ENCODE measurements at regions not wholly inside any gene's neighbourhood (a gene's known extent, or its start where the extent isn't known, plus 50 kb on each side); places are given as distances from the start of the nearest gene placed in this dataset.

GRCh38 chrX:20521222-20521621 is 254.5 kb upstream of the RPS6KA3 start:
- Mint-ChIP-seq H3K4me3 (ENCODE audit: unreplicated experiment) (no peak overlapping the region), H3K27ac (ENCODE audit: unreplicated experiment) (no peak overlapping the region), H3K9me3 (ENCODE audit: unreplicated experiment) (no peaks in the 10 kb centered on the region), H3K4me1 (ENCODE audit: low read depth, unreplicated experiment) (peaks cover 10% of the 10 kb centered on the region), H3K27me3 (ENCODE audit: insufficient read depth, unreplicated experiment) (no peaks in the 10 kb centered on the region), H3K36me3 (ENCODE audit: insufficient read depth, unreplicated experiment) (no peaks in the 10 kb centered on the region)
- no peak for DNase-seq
- intact Hi-C loops (cut with micrococcal nuclease; ENCODE audit: unreplicated experiment), result no loop called here
- H3K27me3 ChIP-seq (replicated peaks; ENCODE audit: control insufficient read depth, insufficient read depth, low read length), result no peaks in the 10 kb centered on the region
- TF ChIP-seq CTCF (IDR thresholded peaks at IDR 0.05; ENCODE audit: insufficient read depth in 1 of 2, low read depth in 1 of 2, low read length in 1 of 2, severe bottlenecking in 1 of 2, unreplicated experiment in 1 of 2), result no peak
- H3K36me3 ChIP-seq (ENCODE audit: control insufficient read depth, insufficient read depth, low read length), result no peaks in the 10 kb centered on the region
- BruUV-seq (replicated peaks), result no TSS peak
- H3K9me3 ChIP-seq, result no peaks in the 10 kb centered on the region
- H3K4me1 ChIP-seq, result no peaks in the 10 kb centered on the region
- CTCF ChIA-PET, result no interaction called here
- POLR2A ChIA-PET, result no interaction called here
- no peak overlapping the region for H3K4me3 ChIP-seq (ENCODE audit: low read depth, low read length)

DNA sequence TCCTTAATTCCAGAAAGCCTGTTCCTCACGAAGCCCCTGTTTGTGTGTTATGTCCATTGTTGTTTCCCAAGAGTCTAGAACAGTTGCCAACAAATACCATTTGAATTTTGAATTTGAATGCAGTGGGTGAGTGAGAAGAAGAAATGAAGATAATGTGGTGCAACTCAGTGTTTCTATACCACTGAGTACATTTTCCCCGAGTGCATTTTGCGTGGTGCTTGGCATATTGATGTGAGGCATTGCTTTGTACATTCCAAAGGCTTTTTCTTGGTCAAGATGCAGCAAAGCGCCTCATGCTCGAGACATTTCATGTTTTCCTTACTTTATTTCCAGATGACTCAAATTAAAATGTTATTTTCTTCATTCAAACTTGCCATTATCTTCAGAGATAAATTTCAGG is 253.1 kb upstream of the RPS6KA3 start:
- H3K9me3 ChIP-seq, result no peaks in the 10 kb centered on the region
- H3K27me3 Mint-ChIP-seq (ENCODE audit: insufficient read depth, unreplicated experiment), result no peaks in the 10 kb centered on the region
- peaks cover 6% of the 10 kb centered on the region for H3K9me3 Mint-ChIP-seq (ENCODE audit: unreplicated experiment)
- peaks cover 4% of the 10 kb centered on the region; the same call in 1 of the 2 replicates for H3K4me1 ChIP-seq
- no TSS peak for BruUV-seq (replicated peaks)
- no peaks in the 10 kb centered on the region for H3K27me3 ChIP-seq (replicated peaks; ENCODE audit: control insufficient read depth, insufficient read depth, low read length)
- H3K4me1 Mint-ChIP-seq (ENCODE audit: low read depth, unreplicated experiment), result peaks cover 10% of the 10 kb centered on the region
- no peak overlapping the region for H3K4me3 ChIP-seq (ENCODE audit: low read depth, low read length)
- TF ChIP-seq CTCF (IDR thresholded peaks at IDR 0.05; ENCODE audit: insufficient read depth in 1 of 2, low read depth in 1 of 2, low read length in 1 of 2, severe bottlenecking in 1 of 2, unreplicated experiment in 1 of 2), result no peak
- ChIA-PET POLR2A (no interaction called here), CTCF (no interaction called here)
- H3K36me3 ChIP-seq (ENCODE audit: control insufficient read depth, insufficient read depth, low read length), result no peaks in the 10 kb centered on the region
- no peaks in the 10 kb centered on the region for H3K36me3 Mint-ChIP-seq (ENCODE audit: insufficient read depth, unreplicated experiment)
- no peak for DNase-seq
- H3K4me3 Mint-ChIP-seq (ENCODE audit: unreplicated experiment), result no peak overlapping the region
- intact Hi-C loops (cut with micrococcal nuclease; ENCODE audit: unreplicated experiment), result no loop called here
- no peak overlapping the region for H3K27ac Mint-ChIP-seq (ENCODE audit: unreplicated experiment)

DNA sequence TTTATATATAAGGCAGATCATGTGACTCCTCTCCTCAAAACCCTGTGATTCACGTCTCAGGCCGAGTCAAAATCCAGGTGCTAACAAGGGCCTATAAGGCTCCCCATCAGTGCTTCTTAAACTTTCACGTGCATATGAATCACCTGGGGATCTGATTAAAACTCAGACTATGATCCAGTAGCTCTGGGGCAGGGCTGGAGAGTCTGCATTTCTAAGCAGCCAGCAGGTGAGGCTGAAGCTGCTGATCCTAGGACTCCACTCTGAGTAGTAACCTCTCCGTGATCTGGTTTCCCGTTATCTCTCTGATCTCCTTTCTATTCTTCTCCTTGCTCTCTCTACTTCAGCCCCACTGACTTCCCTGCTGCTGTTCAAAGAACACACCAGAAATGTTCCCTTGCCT is 252.4 kb upstream of the RPS6KA3 start:
- Histone ChIP-seq H3K36me3 (ENCODE audit: control insufficient read depth, insufficient read depth, low read length) (no peaks in the 10 kb centered on the region), H3K4me1 (peaks cover 4% of the 10 kb centered on the region; the same call in 1 of the 2 replicates), H3K4me3 (ENCODE audit: low read depth, low read length) (no peak overlapping the region), H3K9me3 (no peaks in the 10 kb centered on the region), H3K27me3 (replicated peaks; ENCODE audit: control insufficient read depth, insufficient read depth, low read length) (no peaks in the 10 kb centered on the region)
- CTCF ChIA-PET, result no interaction called here
- POLR2A ChIA-PET, result interaction anchor here (0.6 kb wide), 1 partner anchor 1206 kb away, joined by 3 read pairs; no protein-coding TSS in a partner anchor
- Mint-ChIP-seq H3K4me1 (ENCODE audit: low read depth, unreplicated experiment) (peaks cover 10% of the 10 kb centered on the region), H3K4me3 (ENCODE audit: unreplicated experiment) (no peak overlapping the region), H3K9me3 (ENCODE audit: unreplicated experiment) (peaks cover 9% of the 10 kb centered on the region), H3K27ac (ENCODE audit: unreplicated experiment) (no peak overlapping the region), H3K36me3 (ENCODE audit: insufficient read depth, unreplicated experiment) (no peaks in the 10 kb centered on the region), H3K27me3 (ENCODE audit: insufficient read depth, unreplicated experiment) (no peaks in the 10 kb centered on the region)
- TF ChIP-seq CTCF (IDR thresholded peaks at IDR 0.05; ENCODE audit: insufficient read depth in 1 of 2, low read depth in 1 of 2, low read length in 1 of 2, severe bottlenecking in 1 of 2, unreplicated experiment in 1 of 2), result no peak
- no peak for DNase-seq
- intact Hi-C loops (cut with micrococcal nuclease; ENCODE audit: unreplicated experiment), result no loop called here
- no TSS peak for BruUV-seq (replicated peaks)
